KMS-11 (cell line): ENCODE measurements at regions not wholly inside any gene's neighbourhood (a gene's known extent, or its start where the extent isn't known, plus 50 kb on each side); places are given as distances from the start of the nearest gene placed in this dataset.

Source experiments
- H2AFZ ChIP-seq: fragments of 200-600 bp; sonication (generic); 2 replicates; pipeline ENCODE4 v1.6.1; 2016; ENCODE audit warnings: antibody characterized with exemption, mixed run types, low read depth
- H3K27ac ChIP-seq: fragments of 200-600 bp; sonication (generic); 2 replicates; pipeline ENCODE4 v1.6.1; 2016; ENCODE audit warnings: mild to moderate bottlenecking, mixed run types
- H3K27me3 ChIP-seq: fragments of 200-600 bp; sonication (generic); 2 replicates; pipeline ENCODE4 v1.6.1; 2017; ENCODE audit warnings: mild to moderate bottlenecking, low read depth, mixed run types, moderate library complexity; ENCODE audit not compliant: insufficient read depth
- H3K36me3 ChIP-seq: fragments of 200-600 bp; sonication (generic); 2 replicates; pipeline ENCODE4 v1.6.1; 2017; ENCODE audit warnings: mild to moderate bottlenecking, mixed run types; ENCODE audit not compliant: insufficient read depth
- H3K4me1 ChIP-seq: fragments of 200-600 bp; sonication (generic); 2 replicates; pipeline ENCODE4 v1.6.1; 2016; ENCODE audit warnings: mild to moderate bottlenecking, low read depth, mixed run types; ENCODE audit not compliant: poor library complexity, severe bottlenecking
- H3K4me2 ChIP-seq: fragments of 200-600 bp; sonication (generic); 2 replicates; pipeline ENCODE4 v1.7.0; 2016; ENCODE audit warnings: mild to moderate bottlenecking, mixed run types
- H3K4me3 ChIP-seq: fragments of 200-600 bp; sonication (generic); IDR thresholded peaks from 2 replicates; pipeline ENCODE4 v1.6.1; 2017; ENCODE audit warnings: low read depth, low read length, mixed read lengths; ENCODE audit not compliant: insufficient read depth
- H3K79me2 ChIP-seq: fragments of 200-600 bp; sonication (generic); 2 replicates; pipeline ENCODE4 v1.6.1; 2016; ENCODE audit warnings: low read depth, mixed run types; ENCODE audit not compliant: insufficient read depth
- H3K9ac ChIP-seq: fragments of 200-600 bp; sonication (generic); 2 replicates; pipeline ENCODE4 v1.6.1; 2016; ENCODE audit warnings: mild to moderate bottlenecking, mixed run types
- H4K20me1 ChIP-seq: fragments of 200-600 bp; sonication (generic); 2 replicates; pipeline ENCODE4 v1.6.1; 2016; ENCODE audit warnings: mild to moderate bottlenecking, mixed run types; ENCODE audit not compliant: insufficient read depth
- CTCF ChIP-seq: fragments of 200-600 bp; sonication (generic); conservative IDR thresholded peaks from 2 replicates; pipeline ENCODE4 v1.6.1; 2017; ENCODE audit warnings: low read depth, mild to moderate bottlenecking, antibody characterized with exemption, low read length, moderate library complexity, mixed read lengths

GRCh38 chr5:40381676-40382363 lies 297.9 kb upstream of the PTGER4 start:
- no peak for TF ChIP-seq CTCF
- H3K36me3 ChIP-seq, result no peaks in the 10 kb centered on the region
- no peak overlapping the region for H3K27ac ChIP-seq
- no peak overlapping the region for H3K4me3 ChIP-seq
- H3K27me3 ChIP-seq, result no peaks in the 10 kb centered on the region
- H2AFZ ChIP-seq, result no peak overlapping the region
- no peaks in the 10 kb centered on the region for H4K20me1 ChIP-seq
- peaks cover 75% of the 10 kb centered on the region for H3K4me1 ChIP-seq
- no peak overlapping the region for H3K9ac ChIP-seq
- no peak overlapping the region for H3K4me2 ChIP-seq
- no peaks in the 10 kb centered on the region for H3K79me2 ChIP-seq

GRCh38 chr5:40381016-40381415 lies 298.7 kb upstream of the PTGER4 start:
- Histone ChIP-seq H3K4me2 (no peak overlapping the region), H3K4me1 (peaks cover 70% of the 10 kb centered on the region)
- no peak for TF ChIP-seq CTCF

GRCh38 chr5:40378396-40379177 lies 301.1 kb upstream of the PTGER4 start:
- H3K4me3 ChIP-seq, result no peak overlapping the region
- no peaks in the 10 kb centered on the region for H3K79me2 ChIP-seq
- H3K36me3 ChIP-seq, result no peaks in the 10 kb centered on the region
- H3K4me2 ChIP-seq, result peak overlapping the region; percentile 55
- no peak overlapping the region for H3K9ac ChIP-seq
- no peak overlapping the region for H2AFZ ChIP-seq
- TF ChIP-seq CTCF, result no peak
- peak overlapping the region; percentile 34; the same call in 1 of the 2 replicates for H3K27ac ChIP-seq
- H3K27me3 ChIP-seq, result no peaks in the 10 kb centered on the region
- no peaks in the 10 kb centered on the region for H4K20me1 ChIP-seq
- H3K4me1 ChIP-seq, result peaks cover 46% of the 10 kb centered on the region

More at GRCh38 chr5:40381016-40381415, 298.7 kb upstream of the PTGER4 start:
- Histone ChIP-seq H3K27ac (no peak overlapping the region), H3K27me3 (no peaks in the 10 kb centered on the region), H4K20me1 (no peaks in the 10 kb centered on the region), H3K79me2 (no peaks in the 10 kb centered on the region), H3K9ac (no peak overlapping the region), H3K36me3 (no peaks in the 10 kb centered on the region), H3K4me3 (no peak overlapping the region), H2AFZ (no peak overlapping the region)

GRCh38 chr5:40376566-40376965 lies 303.1 kb upstream of the PTGER4 start:
- Histone ChIP-seq H3K4me2 (no peak overlapping the region), H3K79me2 (no peaks in the 10 kb centered on the region), H3K36me3 (no peaks in the 10 kb centered on the region), H3K27me3 (no peaks in the 10 kb centered on the region), H3K4me1 (peaks cover 31% of the 10 kb centered on the region), H3K4me3 (no peak overlapping the region), H3K9ac (no peak overlapping the region), H2AFZ (no peak overlapping the region), H4K20me1 (no peaks in the 10 kb centered on the region), H3K27ac (no peak overlapping the region)
- no peak for TF ChIP-seq CTCF
